ENCODE measurements at regions not wholly inside any gene's neighbourhood (a gene's known extent, or its start where the extent isn't known, plus 50 kb on each side); places are given as distances from the start of the nearest gene placed in this dataset.

- TF ChIP-seq EZH2 (IDR thresholded peaks at IDR 0.05), result no peak
- TF ChIP-seq POLR2AphosphoS5 (IDR thresholded peaks at IDR 0.05; ENCODE audit: borderline replicate concordance, low read depth, low read length), result no peak
These were observed 81.7 kb upstream of the KLHL1 start for GRCh38 chr13:70189981-70190380.

Data from SK-N-MC (cell line).